ENCODE measurements at regions not wholly inside any gene's neighbourhood (a gene's known extent, or its start where the extent isn't known, plus 50 kb on each side); places are given as distances from the start of the nearest gene placed in this dataset.
A peak's percentile ranks its signal among the peaks of the same experiment; 100 is the strongest.
"Not testable (repeated sequence)": the region's sequence is repeated elsewhere in the genome, so short reads cannot be mapped to it uniquely, and the experiment has no call there.

DNA sequence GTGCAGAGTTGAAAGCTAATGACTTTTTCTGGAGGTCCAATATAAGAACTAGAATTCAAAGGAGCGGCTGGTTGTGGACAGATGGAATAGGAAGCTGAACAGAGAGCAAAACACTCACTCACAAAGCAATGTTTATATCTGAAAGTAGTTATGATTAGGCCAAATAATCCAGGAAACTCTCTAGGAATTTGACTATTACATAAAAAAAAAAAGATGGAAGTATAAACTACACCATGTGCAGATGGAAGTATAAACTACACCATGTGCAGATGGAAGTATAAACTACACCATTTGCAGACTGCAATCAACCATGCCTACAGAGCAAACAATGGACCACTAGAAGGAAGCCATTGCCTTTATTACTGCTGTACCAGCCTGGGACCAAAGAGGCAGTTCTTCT is 771.1 kb downstream of the BRINP3 start:
- DNase-seq (ENCODE audit: extremely low spot score, unreplicated experiment) = no peak
- H3K9me3 Mint-ChIP-seq = no peaks in the 10 kb centered on the region
- H3K27ac Mint-ChIP-seq = no peak overlapping the region
- TF ChIP-seq, protein P1, sequence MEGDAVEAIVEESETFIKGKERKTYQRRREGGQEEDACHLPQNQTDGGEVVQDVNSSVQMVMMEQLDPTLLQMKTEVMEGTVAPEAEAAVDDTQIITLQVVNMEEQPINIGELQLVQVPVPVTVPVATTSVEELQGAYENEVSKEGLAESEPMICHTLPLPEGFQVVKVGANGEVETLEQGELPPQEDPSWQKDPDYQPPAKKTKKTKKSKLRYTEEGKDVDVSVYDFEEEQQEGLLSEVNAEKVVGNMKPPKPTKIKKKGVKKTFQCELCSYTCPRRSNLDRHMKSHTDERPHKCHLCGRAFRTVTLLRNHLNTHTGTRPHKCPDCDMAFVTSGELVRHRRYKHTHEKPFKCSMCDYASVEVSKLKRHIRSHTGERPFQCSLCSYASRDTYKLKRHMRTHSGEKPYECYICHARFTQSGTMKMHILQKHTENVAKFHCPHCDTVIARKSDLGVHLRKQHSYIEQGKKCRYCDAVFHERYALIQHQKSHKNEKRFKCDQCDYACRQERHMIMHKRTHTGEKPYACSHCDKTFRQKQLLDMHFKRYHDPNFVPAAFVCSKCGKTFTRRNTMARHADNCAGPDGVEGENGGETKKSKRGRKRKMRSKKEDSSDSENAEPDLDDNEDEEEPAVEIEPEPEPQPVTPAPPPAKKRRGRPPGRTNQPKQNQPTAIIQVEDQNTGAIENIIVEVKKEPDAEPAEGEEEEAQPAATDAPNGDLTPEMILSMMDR (conservative IDR thresholded peaks at IDR 0.05) = no peak
- no peaks in the 10 kb centered on the region for H3K27me3 Mint-ChIP-seq
- H3K36me3 Mint-ChIP-seq = no peaks in the 10 kb centered on the region
- no peak overlapping the region for H3K4me3 Mint-ChIP-seq
- H3K4me1 Mint-ChIP-seq (ENCODE audit: unreplicated experiment) = no peaks in the 10 kb centered on the region

DNA sequence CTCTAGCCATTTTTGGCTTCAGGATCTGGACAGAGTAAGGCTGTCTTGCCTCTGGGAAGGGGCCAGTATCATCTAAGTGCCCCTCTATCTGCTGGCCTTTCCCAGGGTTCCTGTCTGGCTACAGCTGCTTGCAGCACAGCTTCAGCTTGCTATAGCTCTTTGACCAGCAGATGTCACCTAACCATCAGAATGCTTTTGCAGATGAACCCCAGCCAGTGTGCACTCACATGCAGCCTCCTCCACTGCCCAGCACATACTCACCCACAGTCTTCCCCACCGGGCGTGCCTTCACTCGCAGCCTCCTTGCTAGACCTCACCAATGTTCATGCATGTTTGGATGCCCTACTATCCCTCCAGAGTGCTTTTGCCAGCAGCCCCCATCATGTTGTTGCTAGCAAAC is 769.0 kb downstream of the BRINP3 start:
- DNase-seq (ENCODE audit: extremely low spot score, unreplicated experiment) = no peak
- Mint-ChIP-seq H3K9me3 (no peaks in the 10 kb centered on the region), H3K4me3 (no peak overlapping the region), H3K27ac (no peak overlapping the region), H3K36me3 (no peaks in the 10 kb centered on the region), H3K4me1 (ENCODE audit: unreplicated experiment) (no peaks in the 10 kb centered on the region), H3K27me3 (no peaks in the 10 kb centered on the region)
- TF ChIP-seq, protein P1 (conservative IDR thresholded peaks at IDR 0.05) = peak; percentile 53

DNA sequence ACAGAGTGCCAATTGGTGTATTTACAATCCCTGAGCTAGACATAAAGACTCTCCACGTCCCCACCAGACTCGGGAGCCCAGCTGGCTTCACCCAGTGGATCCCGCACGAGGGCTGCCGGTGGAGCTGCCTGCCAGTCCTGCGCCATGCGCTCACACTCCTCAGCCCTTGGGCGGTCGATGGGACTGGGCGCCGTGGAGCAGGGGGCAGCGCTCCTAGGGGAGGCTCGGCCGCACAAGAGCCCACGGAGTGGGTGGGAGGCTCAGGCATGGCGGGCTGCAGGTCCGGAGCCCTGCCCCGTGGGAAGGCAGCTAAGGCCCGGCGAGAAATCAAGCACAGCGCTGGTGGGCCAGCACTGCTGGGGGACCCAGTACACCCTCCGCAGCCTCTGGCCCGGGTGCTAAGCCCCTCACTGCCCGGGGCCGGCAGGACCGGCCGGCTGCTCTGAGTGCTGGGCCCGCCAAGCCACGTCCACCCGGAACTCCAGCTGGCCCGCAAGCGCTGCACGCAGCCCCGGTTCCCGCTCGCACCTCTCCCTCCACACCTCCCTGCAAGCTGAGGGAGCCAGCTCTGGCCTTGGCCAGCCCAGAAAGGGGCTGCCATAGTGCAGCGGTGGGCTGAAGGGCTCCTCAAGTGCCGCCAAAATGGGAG is 759.4 kb downstream of the BRINP3 start:
- H3K4me1 Mint-ChIP-seq (ENCODE audit: unreplicated experiment); H3K4me3 Mint-ChIP-seq; H3K27ac Mint-ChIP-seq; H3K27me3 Mint-ChIP-seq; DNase-seq (ENCODE audit: extremely low spot score, unreplicated experiment); H3K36me3 Mint-ChIP-seq; H3K9me3 Mint-ChIP-seq: not testable (repeated sequence)

DNA sequence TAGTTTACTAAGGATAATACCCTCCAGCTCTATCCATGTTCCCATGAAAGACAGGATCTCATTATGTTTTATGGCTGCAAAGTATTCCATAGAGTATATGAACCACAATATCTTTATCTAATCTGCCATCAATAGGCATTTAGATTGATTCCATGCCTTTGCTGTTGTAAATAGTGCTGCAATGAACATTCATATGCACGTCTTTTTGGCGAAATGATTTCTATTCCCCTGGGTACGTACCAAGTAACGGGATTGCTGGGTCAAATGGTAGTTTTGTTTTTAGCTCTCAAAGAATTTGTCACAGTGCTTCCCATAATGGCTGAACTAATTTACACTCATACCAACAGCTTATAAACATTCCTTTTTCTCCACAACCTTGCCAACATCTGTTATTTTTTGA is 750.9 kb downstream of the BRINP3 start:
- no peak for DNase-seq (ENCODE audit: extremely low spot score, unreplicated experiment)
- Mint-ChIP-seq H3K27me3 (no peaks in the 10 kb centered on the region), H3K4me1 (ENCODE audit: unreplicated experiment) (no peaks in the 10 kb centered on the region), H3K9me3 (no peaks in the 10 kb centered on the region), H3K27ac (no peak overlapping the region), H3K4me3 (no peak overlapping the region), H3K36me3 (no peaks in the 10 kb centered on the region)
- TF ChIP-seq, protein P1 (conservative IDR thresholded peaks at IDR 0.05) = no peak

DNA sequence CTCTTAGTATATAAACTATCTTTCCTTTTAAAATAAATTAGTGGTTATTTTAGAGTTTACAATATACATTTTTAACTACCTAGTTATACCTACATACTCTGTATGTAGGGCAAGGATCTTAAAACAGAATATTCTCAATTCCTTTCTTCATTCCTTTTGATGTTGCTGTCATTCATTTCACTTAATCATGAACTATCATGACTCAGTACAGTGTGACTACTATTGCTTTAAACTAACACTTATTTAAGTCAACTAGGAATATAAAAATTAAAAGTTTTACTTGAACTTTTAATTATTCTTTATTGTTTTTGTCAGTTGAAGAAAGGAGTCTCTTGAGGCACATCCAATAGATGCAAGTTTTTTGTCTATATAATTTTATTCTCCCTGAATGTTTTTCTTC is 726.4 kb downstream of the BRINP3 start:
- Mint-ChIP-seq H3K9me3 (no peaks in the 10 kb centered on the region), H3K27ac (no peak overlapping the region), H3K4me1 (ENCODE audit: unreplicated experiment) (peaks cover 15% of the 10 kb centered on the region), H3K36me3 (peaks cover 4% of the 10 kb centered on the region), H3K27me3 (no peaks in the 10 kb centered on the region), H3K4me3 (no peak overlapping the region)
- TF ChIP-seq, protein P1 (conservative IDR thresholded peaks at IDR 0.05) = no peak
- no peak for DNase-seq (ENCODE audit: extremely low spot score, unreplicated experiment)

DNA sequence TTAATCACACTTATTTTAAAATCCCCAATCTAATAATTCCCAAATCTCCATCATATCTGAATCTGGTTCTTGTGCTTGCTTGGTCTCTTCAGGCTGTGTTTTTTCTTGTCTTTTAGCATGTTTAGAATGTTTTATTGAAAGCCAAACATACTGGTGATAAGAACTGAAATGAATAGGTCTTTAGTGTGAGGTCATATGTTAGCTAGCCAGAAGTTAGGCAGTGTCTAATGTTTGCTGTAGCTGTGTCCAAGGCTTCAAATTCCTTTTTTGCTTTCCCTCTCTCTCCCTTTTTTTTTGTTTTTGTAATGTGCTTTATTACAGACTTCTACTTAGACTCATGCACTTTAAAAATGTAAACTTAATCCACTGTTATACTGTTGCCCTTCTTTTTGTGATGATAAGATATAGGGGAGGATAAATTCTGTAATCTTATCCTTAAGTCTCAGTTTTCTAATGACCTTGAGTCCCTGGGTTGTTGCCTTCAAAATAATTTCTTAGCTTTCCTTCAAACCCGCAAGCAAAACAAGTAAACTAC is 725.1 kb downstream of the BRINP3 start:
- Mint-ChIP-seq H3K27me3 (no peaks in the 10 kb centered on the region), H3K36me3 (peaks cover 4% of the 10 kb centered on the region), H3K27ac (no peak overlapping the region), H3K4me1 (ENCODE audit: unreplicated experiment) (peaks cover 15% of the 10 kb centered on the region), H3K4me3 (peak overlapping the region; percentile 6), H3K9me3 (no peaks in the 10 kb centered on the region)
- DNase-seq (ENCODE audit: extremely low spot score, unreplicated experiment) = no peak
- TF ChIP-seq, protein P1 (conservative IDR thresholded peaks at IDR 0.05) = no peak

DNA sequence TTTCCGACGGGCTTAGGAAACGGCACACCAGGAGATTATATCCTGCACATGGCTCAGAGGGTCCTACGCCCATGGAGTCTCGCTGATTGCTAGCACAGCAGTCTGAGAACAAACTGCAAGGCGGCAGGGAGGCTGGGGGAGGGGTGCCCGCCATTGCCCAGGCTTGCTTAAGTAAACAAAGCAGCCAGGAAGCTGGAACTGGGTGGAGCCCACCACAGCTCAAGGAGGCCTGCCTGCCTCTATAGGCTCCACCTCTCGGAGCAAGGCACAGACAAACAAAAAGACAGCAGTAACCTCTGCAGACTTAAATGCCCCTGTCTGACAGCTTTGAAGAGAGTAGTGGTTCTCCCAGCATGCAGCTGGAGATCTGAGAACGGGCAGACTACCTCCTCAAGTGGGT is 722.6 kb downstream of the BRINP3 start:
- H3K4me3 Mint-ChIP-seq; H3K27me3 Mint-ChIP-seq; H3K27ac Mint-ChIP-seq; DNase-seq (ENCODE audit: extremely low spot score, unreplicated experiment); H3K9me3 Mint-ChIP-seq; H3K36me3 Mint-ChIP-seq: not testable (repeated sequence)
- peaks cover 15% of the 10 kb centered on the region for H3K4me1 Mint-ChIP-seq (ENCODE audit: unreplicated experiment)

Measured in type B pancreatic cell (in vitro differentiated cells).